Parathyroid adenoma (tissue), 2 donors: ENCODE measurements at regions not wholly inside any gene's neighbourhood (a gene's known extent, or its start where the extent isn't known, plus 50 kb on each side); places are given as distances from the start of the nearest gene placed in this dataset.

Experiments used
- H2AFZ ChIP-seq: fragments of 300-600 bp; sonication (generic); one replicate; pipeline ENCODE4 v1.7.0; 2017; ENCODE audit warnings: antibody characterized with exemption, mild to moderate bottlenecking
- H3K27ac ChIP-seq: fragments of 300-600 bp; sonication (generic); one replicate; pipeline ENCODE4 v1.7.0; 2017
- H3K27me3 ChIP-seq: fragments of 300-600 bp; sonication (generic); one replicate; pipeline ENCODE4 v1.7.0; 2017; ENCODE audit warnings: low read length; ENCODE audit not compliant: control insufficient read depth, insufficient read depth
- H3K36me3 ChIP-seq: fragments of 300-600 bp; sonication (generic); one replicate; pipeline ENCODE4 v1.7.0; 2017; ENCODE audit warnings: low read length; ENCODE audit not compliant: control insufficient read depth, insufficient read depth
- H3K4me1 ChIP-seq: fragments of 300-600 bp; sonication (generic); one replicate; pipeline ENCODE4 v1.7.0; 2017; ENCODE audit warnings: control low read depth
- H3K4me2 ChIP-seq: fragments of 300-600 bp; sonication (generic); one replicate; pipeline ENCODE4 v1.7.0; 2017; ENCODE audit warnings: low read length
- H3K4me3 ChIP-seq: fragments of 300-600 bp; sonication (generic); one replicate; pipeline ENCODE4 v1.7.0; 2017; ENCODE audit warnings: low read depth, low read length
- H3K79me2 ChIP-seq: fragments of 300-600 bp; sonication (generic); one replicate; pipeline ENCODE4 v1.7.0; 2017; ENCODE audit warnings: control low read depth
- H3K9ac ChIP-seq: fragments of 300-600 bp; sonication (generic); one replicate; pipeline ENCODE4 v1.7.0; 2017; ENCODE audit warnings: mild to moderate bottlenecking
- H3K9me3 ChIP-seq: fragments of 300-600 bp; sonication (generic); one replicate; pipeline ENCODE4 v1.7.0; 2017; ENCODE audit warnings: low read length; ENCODE audit not compliant: control insufficient read depth
- TF ChIP-seq, protein P1 (sequence below): fragments of 300-600 bp; sonication (generic); IDR thresholded peaks from one replicate; pipeline ENCODE4 v1.7.0; 2017; ENCODE audit warnings: antibody characterized with exemption, mild to moderate bottlenecking
- donor health status: primary hyperparathyroidism.

DNA sequence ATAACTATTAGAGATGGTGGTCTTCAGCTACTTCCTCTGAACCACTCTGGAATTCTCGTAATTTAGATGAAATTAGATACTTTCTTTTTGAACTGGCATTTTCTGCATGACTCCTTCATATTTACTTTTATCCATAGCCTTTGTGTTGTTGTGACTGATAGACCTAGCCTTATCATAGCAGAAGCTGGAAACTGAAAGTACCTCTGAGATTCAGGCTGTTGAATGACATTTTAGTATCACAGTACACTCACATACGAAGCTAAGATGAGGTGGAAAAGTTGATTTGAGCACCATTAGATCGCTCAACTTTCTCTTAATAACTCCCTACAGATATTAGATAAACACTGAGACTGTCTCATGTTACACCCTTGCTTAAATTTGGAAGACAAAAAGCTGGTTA is 525.1 kb upstream of the FBXO33 start:
- Histone ChIP-seq H3K27ac (no peak overlapping the region), H3K4me3 (no peak overlapping the region), H3K36me3 (no peaks in the 10 kb centered on the region), H3K27me3 (no peaks in the 10 kb centered on the region), H3K79me2 (no peaks in the 10 kb centered on the region), H3K4me2 (no peak overlapping the region), H3K4me1 (no peaks in the 10 kb centered on the region), H2AFZ (no peak overlapping the region), H3K9ac (no peak overlapping the region), H3K9me3 (no peaks in the 10 kb centered on the region)
- TF ChIP-seq, protein P1, sequence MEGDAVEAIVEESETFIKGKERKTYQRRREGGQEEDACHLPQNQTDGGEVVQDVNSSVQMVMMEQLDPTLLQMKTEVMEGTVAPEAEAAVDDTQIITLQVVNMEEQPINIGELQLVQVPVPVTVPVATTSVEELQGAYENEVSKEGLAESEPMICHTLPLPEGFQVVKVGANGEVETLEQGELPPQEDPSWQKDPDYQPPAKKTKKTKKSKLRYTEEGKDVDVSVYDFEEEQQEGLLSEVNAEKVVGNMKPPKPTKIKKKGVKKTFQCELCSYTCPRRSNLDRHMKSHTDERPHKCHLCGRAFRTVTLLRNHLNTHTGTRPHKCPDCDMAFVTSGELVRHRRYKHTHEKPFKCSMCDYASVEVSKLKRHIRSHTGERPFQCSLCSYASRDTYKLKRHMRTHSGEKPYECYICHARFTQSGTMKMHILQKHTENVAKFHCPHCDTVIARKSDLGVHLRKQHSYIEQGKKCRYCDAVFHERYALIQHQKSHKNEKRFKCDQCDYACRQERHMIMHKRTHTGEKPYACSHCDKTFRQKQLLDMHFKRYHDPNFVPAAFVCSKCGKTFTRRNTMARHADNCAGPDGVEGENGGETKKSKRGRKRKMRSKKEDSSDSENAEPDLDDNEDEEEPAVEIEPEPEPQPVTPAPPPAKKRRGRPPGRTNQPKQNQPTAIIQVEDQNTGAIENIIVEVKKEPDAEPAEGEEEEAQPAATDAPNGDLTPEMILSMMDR: no peak

DNA sequence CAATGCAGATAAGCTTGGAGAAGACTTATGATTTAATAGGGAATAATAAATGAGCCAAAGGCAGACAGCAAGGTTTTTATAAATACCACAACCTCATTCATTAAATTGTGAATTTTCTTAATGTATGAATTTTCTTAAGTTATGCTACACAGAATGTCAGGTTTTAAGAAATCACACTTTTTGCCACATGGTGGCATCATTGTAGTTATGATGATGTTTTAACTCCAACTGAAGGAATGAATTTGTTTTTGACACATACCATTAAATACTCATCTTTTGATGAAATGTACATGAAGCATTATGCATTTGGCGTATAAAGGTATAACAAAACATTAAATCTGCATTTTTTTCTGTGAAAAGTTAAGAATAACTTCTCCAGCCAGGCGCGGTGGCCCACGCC is 524.1 kb upstream of the FBXO33 start:
- TF ChIP-seq, protein P1: no peak
- Histone ChIP-seq H3K27ac (no peak overlapping the region), H3K27me3 (no peaks in the 10 kb centered on the region), H3K36me3 (no peaks in the 10 kb centered on the region), H3K4me3 (no peak overlapping the region), H3K9me3 (no peaks in the 10 kb centered on the region), H3K4me1 (no peaks in the 10 kb centered on the region), H2AFZ (no peak overlapping the region), H3K9ac (no peak overlapping the region), H3K79me2 (no peaks in the 10 kb centered on the region), H3K4me2 (no peak overlapping the region)

DNA sequence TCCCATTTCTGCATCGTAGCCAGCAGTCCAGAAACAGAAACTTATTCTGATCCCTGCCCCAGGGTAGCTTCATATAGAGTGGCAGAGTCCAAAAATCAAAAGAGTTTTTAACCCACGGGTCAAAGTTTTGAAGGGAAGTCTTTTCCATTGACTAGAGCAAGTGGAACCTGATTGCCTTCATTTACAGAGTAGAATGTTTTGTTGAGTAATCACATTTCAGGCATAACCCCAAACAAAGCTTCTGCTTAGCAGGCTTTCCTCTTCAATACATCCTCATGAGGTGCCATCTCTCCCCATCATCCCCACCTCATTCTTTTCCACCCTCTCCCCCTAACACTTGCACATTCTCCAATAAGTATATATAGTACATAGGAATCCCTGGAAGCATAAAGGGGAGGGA is 516.0 kb upstream of the FBXO33 start:
- Histone ChIP-seq H3K4me1 (no peaks in the 10 kb centered on the region), H3K9ac (no peak overlapping the region), H3K79me2 (no peaks in the 10 kb centered on the region), H3K4me2 (no peak overlapping the region), H3K36me3 (no peaks in the 10 kb centered on the region), H2AFZ (no peak overlapping the region), H3K9me3 (no peaks in the 10 kb centered on the region), H3K27me3 (no peaks in the 10 kb centered on the region), H3K4me3 (no peak overlapping the region), H3K27ac (no peak overlapping the region)
- TF ChIP-seq, protein P1: no peak

DNA sequence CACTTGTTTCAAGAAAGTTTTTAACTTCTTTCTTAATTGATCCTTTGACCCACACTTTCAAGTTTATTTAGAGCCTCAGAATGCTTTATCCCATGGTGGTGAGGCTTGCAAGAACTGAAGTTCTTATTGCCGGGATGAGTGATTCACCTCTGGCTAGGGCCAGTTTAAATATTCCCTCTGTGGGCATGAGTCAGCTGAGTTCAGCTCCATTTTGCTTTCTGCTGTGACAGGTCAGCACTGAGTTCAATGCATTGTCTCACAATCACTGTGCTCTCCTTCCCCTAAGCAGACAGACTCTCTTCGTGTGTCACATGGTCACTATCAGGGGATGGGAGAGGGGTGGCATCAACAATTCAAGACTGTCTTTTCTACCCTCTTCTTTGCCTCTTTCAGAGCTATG is 514.6 kb upstream of the FBXO33 start:
- Histone ChIP-seq H3K36me3 (no peaks in the 10 kb centered on the region), H3K27me3 (no peaks in the 10 kb centered on the region), H3K9ac (no peak overlapping the region), H3K27ac (no peak overlapping the region), H3K4me2 (no peak overlapping the region), H2AFZ (no peak overlapping the region), H3K4me1 (no peaks in the 10 kb centered on the region), H3K4me3 (no peak overlapping the region), H3K9me3 (no peaks in the 10 kb centered on the region), H3K79me2 (no peaks in the 10 kb centered on the region)
- TF ChIP-seq, protein P1: no peak

DNA sequence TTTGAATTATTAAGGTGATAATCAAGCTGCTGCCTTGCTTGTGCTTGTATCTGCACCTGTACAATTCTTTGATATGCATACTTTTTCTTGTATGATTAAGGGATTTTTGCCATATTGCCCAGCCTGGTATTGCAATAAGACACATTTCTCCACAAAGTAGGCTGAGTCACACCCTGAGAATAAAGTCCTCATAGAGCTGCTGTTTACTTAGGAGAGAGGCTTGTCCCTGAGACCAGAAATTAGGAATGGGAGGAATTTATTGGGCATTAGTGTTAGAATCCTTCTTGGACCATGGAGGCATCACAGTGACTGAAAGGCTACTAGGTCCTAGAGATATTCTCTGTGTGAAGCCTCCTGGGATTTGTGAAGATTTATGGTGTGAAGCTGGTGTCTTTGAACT is 506.8 kb upstream of the FBXO33 start:
- Histone ChIP-seq H3K4me1 (no peaks in the 10 kb centered on the region), H3K27me3 (no peaks in the 10 kb centered on the region), H3K79me2 (no peaks in the 10 kb centered on the region), H3K4me2 (no peak overlapping the region), H3K27ac (no peak overlapping the region), H3K9ac (no peak overlapping the region), H3K4me3 (no peak overlapping the region), H2AFZ (no peak overlapping the region), H3K36me3 (no peaks in the 10 kb centered on the region), H3K9me3 (no peaks in the 10 kb centered on the region)
- TF ChIP-seq, protein P1: no peak
